ENCODE measurements at regions not wholly inside any gene's neighbourhood (a gene's known extent, or its start where the extent isn't known, plus 50 kb on each side); places are given as distances from the start of the nearest gene placed in this dataset.

DNA sequence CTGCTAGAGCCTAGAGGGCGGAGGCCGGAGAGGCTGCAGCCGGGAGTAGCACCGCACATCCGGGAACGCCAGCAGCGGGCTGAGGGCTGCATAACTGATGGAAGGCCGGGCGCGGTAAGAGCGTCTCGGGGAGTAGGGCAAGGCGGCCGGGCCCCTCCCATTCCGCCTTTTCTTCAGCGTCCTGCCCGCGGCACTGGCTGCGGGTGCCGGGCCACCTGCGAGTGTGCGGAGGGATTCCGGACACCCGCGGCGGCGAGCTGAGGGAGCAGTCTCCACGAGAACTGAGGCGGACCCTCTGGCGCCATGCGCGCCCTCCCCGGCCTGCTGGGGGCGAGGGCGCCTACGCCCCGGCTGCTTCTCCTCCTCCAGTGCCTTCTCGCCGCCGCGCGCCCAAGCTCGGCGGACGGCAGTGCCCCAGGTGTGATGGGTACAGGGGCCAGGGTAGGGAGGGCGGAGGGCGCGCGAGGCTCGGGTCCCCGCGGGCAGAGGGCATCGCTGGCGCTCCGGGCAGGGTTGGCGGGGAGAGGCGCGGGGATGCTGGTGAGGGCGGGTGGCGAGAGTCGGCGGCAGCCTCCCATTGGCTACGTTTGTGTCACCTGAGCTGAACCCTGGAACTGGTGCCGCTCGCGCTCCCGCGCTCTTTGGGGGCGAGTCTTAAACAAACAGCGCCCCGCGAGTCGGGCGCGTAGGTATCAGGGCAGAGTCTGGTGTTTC, 334.4 kb downstream of the SRGAP2C start:
- POLR2A ChIA-PET = no interaction called here
- Histone ChIP-seq H2AFZ (ENCODE audit: control insufficient read depth, low read depth, low read length) (no peak overlapping the region), H4K20me1 (ENCODE audit: control insufficient read depth, insufficient read depth) (no peaks in the 10 kb centered on the region), H3K9me3 (replicated peaks; ENCODE audit: control insufficient read depth, insufficient read depth, low read length) (peaks cover 1% of the 10 kb centered on the region; the same call in 1 of the 3 replicates), H3K79me2 (ENCODE audit: control insufficient read depth, insufficient read depth, low read length) (no peaks in the 10 kb centered on the region), H3K4me2 (ENCODE audit: control insufficient read depth, insufficient read depth) (no peak overlapping the region), H3K4me3 (no peak overlapping the region), H3K36me3 (ENCODE audit: control insufficient read depth in 2 of 2, insufficient read depth in 2 of 2, low read length in 1 of 2) (no peaks in the 10 kb centered on the region), H3K9ac (ENCODE audit: control insufficient read depth, insufficient read depth, low read length) (no peak overlapping the region), H3K27me3 (replicated peaks in 1 of 2; ENCODE audit: control insufficient read depth in 2 of 2, insufficient read depth in 2 of 2, low read length in 1 of 2) (peaks cover 0 to 2% of the 10 kb centered on the region in 2 experiments; a peak in 2 of 4 replicates), H3K27ac (ENCODE audit: control insufficient read depth, insufficient read depth) (no peak overlapping the region), H3K4me1 (ENCODE audit: control insufficient read depth, insufficient read depth, low read length) (no peaks in the 10 kb centered on the region)
- in situ Hi-C loops (cut with MboI) = no loop called here
- FAIRE-seq = no peak
- 13% methylated on average over 46 of the region's 75 CpGs for WGBS (ENCODE audit: insufficient coverage, insufficient replicate concordance, low lambda C conversion rate, missing lambda C conversion rate)
- intact Hi-C loops (cut with micrococcal nuclease; ENCODE audit: unreplicated experiment) = no loop called here
- CTCF ChIA-PET = no interaction called here
- no peak for DNase-seq (ENCODE audit: low read depth, low spot score)
- RAD21 ChIA-PET (ENCODE audit: unreplicated experiment) = no interaction called here
- ATAC-seq = peak; percentile 86
- BruUV-seq (replicated peaks) = no TSS peak
- SMC1A ChIA-PET (ENCODE audit: uncharacterized antibody, unreplicated experiment) = no interaction called here
- TF ChIP-seq EP300 (IDR thresholded peaks at IDR 0.05; ENCODE audit: borderline replicate concordance in 1 of 2, control insufficient read depth in 1 of 2, low read depth in 2 of 2, low read length in 2 of 2) (no peak), CBX5 (IDR thresholded peaks at IDR 0.05; ENCODE audit: low read depth) (no peak), HDAC2 (IDR thresholded peaks at IDR 0.05) (no peak), CHD4 (IDR thresholded peaks at IDR 0.05) (no peak), RB1 (IDR thresholded peaks at IDR 0.05; ENCODE audit: borderline replicate concordance) (no peak), NFYA (IDR thresholded peaks at IDR 0.05; ENCODE audit: borderline replicate concordance, low read depth, low read length) (no peak), BHLHE40 (IDR thresholded peaks at IDR 0.05; ENCODE audit: borderline replicate concordance in 1 of 2, low read depth in 2 of 2, low read length in 1 of 2) (no peak), NR2F1 (conservative IDR thresholded peaks at IDR 0.05) (no peak), NFYB (IDR thresholded peaks at IDR 0.05; ENCODE audit: insufficient read depth, low read depth, low read length) (peak; percentile 58; the same call in 1 of the 2 replicates), CEBPB (IDR thresholded peaks at IDR 0.05; ENCODE audit: borderline replicate concordance in 1 of 2, low read depth in 2 of 2, low read length in 2 of 2) (no peak), EED (IDR thresholded peaks at IDR 0.05; ENCODE audit: low read depth) (no peak), EGR1 (IDR thresholded peaks at IDR 0.05; ENCODE audit: borderline replicate concordance in 1 of 2, low read depth in 2 of 2, low read length in 2 of 2) (no peak), MYC (IDR thresholded peaks at IDR 0.05; ENCODE audit: insufficient read depth, insufficient read length, insufficient replicate concordance, low read length, severe bottlenecking) (no peak), ZSCAN29 (IDR thresholded peaks at IDR 0.05) (no peak), FOXM1 (IDR thresholded peaks at IDR 0.05; ENCODE audit: low read depth, low read length) (no peak)
- TF ChIP-seq, protein P1, sequence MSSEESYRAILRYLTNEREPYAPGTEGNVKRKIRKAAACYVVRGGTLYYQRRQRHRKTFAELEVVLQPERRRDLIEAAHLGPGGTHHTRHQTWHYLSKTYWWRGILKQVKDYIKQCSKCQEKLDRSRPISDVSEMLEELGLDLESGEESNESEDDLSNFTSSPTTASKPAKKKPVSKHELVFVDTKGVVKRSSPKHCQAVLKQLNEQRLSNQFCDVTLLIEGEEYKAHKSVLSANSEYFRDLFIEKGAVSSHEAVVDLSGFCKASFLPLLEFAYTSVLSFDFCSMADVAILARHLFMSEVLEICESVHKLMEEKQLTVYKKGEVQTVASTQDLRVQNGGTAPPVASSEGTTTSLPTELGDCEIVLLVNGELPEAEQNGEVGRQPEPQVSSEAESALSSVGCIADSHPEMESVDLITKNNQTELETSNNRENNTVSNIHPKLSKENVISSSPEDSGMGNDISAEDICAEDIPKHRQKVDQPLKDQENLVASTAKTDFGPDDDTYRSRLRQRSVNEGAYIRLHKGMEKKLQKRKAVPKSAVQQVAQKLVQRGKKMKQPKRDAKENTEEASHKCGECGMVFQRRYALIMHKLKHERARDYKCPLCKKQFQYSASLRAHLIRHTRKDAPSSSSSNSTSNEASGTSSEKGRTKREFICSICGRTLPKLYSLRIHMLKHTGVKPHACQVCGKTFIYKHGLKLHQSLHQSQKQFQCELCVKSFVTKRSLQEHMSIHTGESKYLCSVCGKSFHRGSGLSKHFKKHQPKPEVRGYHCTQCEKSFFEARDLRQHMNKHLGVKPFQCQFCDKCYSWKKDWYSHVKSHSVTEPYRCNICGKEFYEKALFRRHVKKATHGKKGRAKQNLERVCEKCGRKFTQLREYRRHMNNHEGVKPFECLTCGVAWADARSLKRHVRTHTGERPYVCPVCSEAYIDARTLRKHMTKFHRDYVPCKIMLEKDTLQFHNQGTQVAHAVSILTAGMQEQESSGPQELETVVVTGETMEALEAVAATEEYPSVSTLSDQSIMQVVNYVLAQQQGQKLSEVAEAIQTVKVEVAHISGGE (CRISPR knock-in tag; IDR thresholded peaks at IDR 0.05) = no peak
- TF ChIP-seq, protein P2, sequence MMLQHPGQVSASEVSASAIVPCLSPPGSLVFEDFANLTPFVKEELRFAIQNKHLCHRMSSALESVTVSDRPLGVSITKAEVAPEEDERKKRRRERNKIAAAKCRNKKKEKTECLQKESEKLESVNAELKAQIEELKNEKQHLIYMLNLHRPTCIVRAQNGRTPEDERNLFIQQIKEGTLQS (IDR thresholded peaks at IDR 0.05; ENCODE audit: borderline replicate concordance, extremely low read depth, low read depth, low read length) = no peak
- TF ChIP-seq, protein P3, sequence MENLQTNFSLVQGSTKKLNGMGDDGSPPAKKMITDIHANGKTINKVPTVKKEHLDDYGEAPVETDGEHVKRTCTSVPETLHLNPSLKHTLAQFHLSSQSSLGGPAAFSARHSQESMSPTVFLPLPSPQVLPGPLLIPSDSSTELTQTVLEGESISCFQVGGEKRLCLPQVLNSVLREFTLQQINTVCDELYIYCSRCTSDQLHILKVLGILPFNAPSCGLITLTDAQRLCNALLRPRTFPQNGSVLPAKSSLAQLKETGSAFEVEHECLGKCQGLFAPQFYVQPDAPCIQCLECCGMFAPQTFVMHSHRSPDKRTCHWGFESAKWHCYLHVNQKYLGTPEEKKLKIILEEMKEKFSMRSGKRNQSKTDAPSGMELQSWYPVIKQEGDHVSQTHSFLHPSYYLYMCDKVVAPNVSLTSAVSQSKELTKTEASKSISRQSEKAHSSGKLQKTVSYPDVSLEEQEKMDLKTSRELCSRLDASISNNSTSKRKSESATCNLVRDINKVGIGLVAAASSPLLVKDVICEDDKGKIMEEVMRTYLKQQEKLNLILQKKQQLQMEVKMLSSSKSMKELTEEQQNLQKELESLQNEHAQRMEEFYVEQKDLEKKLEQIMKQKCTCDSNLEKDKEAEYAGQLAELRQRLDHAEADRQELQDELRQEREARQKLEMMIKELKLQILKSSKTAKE (IDR thresholded peaks at IDR 0.05; ENCODE audit: low read depth, poor library complexity, severe bottlenecking) = no peak
